NCI-H1417 (cell line): ENCODE measurements at regions not wholly inside any gene's neighbourhood (a gene's known extent, or its start where the extent isn't known, plus 50 kb on each side); places are given as distances from the start of the nearest gene placed in this dataset.

Experiments
- DNase-seq, 3 experiments: peaks; one replicate each; lab custom pipeline; 2025; lab: John Stamatoyannopoulos, UW

GRCh38 chr14:29459969-29460560 is 467.6 kb downstream of the PRKD1 start:
- peak in 1 of 3 experiments; percentile 33 for DNase-seq

- DNase-seq: no peak
These were observed 466.5 kb downstream of the PRKD1 start for GRCh38 chr14:29461101-29461500.

DNA sequence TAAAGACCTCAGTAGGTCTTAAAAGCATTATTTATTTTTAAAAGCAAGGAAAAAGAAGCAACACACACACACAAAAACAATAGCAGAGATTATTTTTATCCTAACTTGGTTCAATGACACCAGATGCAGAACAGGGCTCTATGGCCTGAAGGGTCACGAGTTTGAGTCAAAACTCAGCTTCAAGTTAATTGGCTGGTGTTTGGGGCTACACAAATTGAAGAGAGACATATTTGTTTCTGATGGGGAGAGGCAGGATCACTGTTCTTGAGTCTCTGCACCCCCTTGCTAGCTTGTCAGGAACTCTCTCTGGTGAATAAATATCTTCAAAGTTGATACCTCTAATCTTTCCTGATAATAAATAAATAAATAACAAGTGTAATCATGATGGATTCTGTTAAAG is 466.1 kb downstream of the PRKD1 start:
- no peak for DNase-seq

GRCh38 chr14:29462321-29462720 is 465.3 kb downstream of the PRKD1 start:
- peak; percentile 39 to 87 (median 86) for DNase-seq

GRCh38 chr14:29462772-29463171 is 464.9 kb downstream of the PRKD1 start:
- DNase-seq: no peak

- DNase-seq: peak in 2 of 3 experiments; percentile 52 to 54
These were observed 463.8 kb downstream of the PRKD1 start for GRCh38 chr14:29463727-29464395.

GRCh38 chr14:29465095-29465494 is 462.6 kb downstream of the PRKD1 start:
- no peak for DNase-seq

- no peak for DNase-seq
These were observed 452.0 kb downstream of the PRKD1 start for GRCh38 chr14:29475641-29476040.

- DNase-seq: no peak
These were observed 441.5 kb downstream of the PRKD1 start for GRCh38 chr14:29486132-29486531.

- no peak for DNase-seq
These were observed 437.7 kb downstream of the PRKD1 start for GRCh38 chr14:29489911-29490425.

GRCh38 chr14:29493849-29494248 is 433.8 kb downstream of the PRKD1 start:
- no peak for DNase-seq

- DNase-seq: no peak
These were observed 433.3 kb downstream of the PRKD1 start for GRCh38 chr14:29494312-29494711.

DNA sequence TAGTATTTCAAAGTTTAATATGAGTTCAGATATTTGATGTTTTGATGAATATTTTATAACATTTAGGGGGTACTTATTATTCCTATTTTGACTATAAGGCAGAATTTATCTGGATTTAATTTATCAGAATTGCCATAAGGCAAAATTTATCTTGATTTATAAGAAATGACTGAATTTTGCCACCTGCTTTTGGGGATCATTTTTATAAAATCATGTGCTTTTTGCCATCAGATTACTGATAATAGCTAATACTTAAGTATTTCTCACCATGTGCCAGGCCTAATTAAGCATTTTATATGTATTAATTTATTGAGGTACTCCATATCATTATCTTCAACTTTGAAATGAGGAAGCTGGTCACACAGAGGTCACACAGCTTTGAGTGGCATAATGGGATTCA is 423.7 kb downstream of the PRKD1 start:
- DNase-seq: no peak

DNA sequence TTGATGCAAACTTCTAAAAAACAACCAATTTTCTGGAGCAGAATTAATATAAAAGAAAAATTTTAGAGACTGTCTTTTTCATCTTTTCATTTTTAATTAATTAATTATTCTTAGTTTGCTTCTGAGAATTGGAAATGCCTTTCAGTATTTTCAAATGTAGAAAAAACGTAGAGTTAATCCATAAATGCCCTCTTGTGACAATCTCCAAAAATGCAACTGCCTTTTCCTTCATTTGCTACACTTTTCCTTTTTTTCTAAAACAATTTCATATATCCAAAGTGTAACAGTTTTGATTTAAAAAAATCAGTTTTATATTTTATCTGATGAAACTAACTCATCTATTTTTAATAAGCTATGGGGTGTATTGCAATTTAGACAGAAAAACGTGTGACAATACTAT is 409.3 kb downstream of the PRKD1 start:
- DNase-seq: peak; percentile 13 to 71 (median 27)

DNA sequence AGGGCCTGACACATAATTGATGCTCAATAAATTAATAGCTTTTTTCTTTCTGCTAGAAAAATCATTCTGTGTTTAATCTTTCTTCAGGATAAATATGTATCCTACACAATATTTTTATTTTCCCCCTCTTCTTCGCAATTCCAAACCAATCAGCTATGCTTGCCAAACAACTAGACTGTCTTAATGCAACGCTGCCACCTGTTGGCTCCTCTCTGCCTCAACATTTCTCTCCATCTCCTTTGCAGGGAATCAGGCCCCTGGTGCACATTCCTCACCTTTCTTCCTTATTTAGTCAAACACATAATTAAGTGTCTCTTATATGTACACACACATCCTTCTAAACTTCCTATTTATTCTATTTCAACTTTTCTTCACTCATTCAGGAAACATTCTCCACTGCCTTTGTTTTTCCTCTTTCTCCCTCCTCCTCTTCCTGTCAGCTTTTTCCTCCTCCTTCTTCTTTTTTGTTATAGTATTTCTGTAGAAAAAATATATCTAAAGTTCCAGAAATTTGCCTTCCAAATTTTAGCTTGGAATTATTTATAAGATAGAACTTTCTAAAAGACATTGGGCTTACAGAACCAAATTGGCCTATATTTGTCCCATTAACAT is 406.0 kb downstream of the PRKD1 start:
- DNase-seq: peak; percentile 39 to 74 (median 61)
